ENCODE measurements at regions not wholly inside any gene's neighbourhood (a gene's known extent, or its start where the extent isn't known, plus 50 kb on each side); places are given as distances from the start of the nearest gene placed in this dataset.
"Not testable (repeated sequence)": the region's sequence is repeated elsewhere in the genome, so short reads cannot be mapped to it uniquely, and the experiment has no call there.

- DNase-seq (ENCODE audit: low read depth, low spot score) = no peak
These were observed 455.5 kb downstream of the PLPP3 start for GRCh38 chr1:56123826-56124225.

- DNase-seq (ENCODE audit: low read depth, low spot score) = no peak
These were observed 455.9 kb downstream of the PLPP3 start for GRCh38 chr1:56123421-56123820.

GRCh38 chr1:56120021-56120420, 459.3 kb downstream of the PLPP3 start:
- DNase-seq (ENCODE audit: low read depth, low spot score) = no peak

GRCh38 chr1:56118676-56119075, 460.7 kb downstream of the PLPP3 start:
- not testable (repeated sequence) for DNase-seq (ENCODE audit: low read depth, low spot score)

- DNase-seq (ENCODE audit: low read depth, low spot score) = no peak
These were observed 463.7 kb downstream of the PLPP3 start for GRCh38 chr1:56115701-56116100.

- DNase-seq (ENCODE audit: low read depth, low spot score) = no peak
These were observed 465.7 kb downstream of the PLPP3 start for GRCh38 chr1:56113679-56114078.

GRCh38 chr1:56107275-56107638, 472.1 kb downstream of the PLPP3 start:
- DNase-seq (ENCODE audit: low read depth, low spot score) = no peak

- DNase-seq (ENCODE audit: low read depth, low spot score) = no peak
These were observed 472.7 kb downstream of the PLPP3 start for GRCh38 chr1:56106531-56107274.

- no peak for DNase-seq (ENCODE audit: low read depth, low spot score)
These were observed 474.0 kb downstream of the PLPP3 start for GRCh38 chr1:56105397-56105796.

- DNase-seq (ENCODE audit: low read depth, low spot score) = no peak
These were observed 479.5 kb downstream of the PLPP3 start for GRCh38 chr1:56099766-56100265.

GRCh38 chr1:56098946-56099345, 480.4 kb downstream of the PLPP3 start:
- no peak for DNase-seq (ENCODE audit: low read depth, low spot score)

- DNase-seq (ENCODE audit: low read depth, low spot score) = no peak
These were observed 481.6 kb downstream of the PLPP3 start for GRCh38 chr1:56097713-56098112.

GRCh38 chr1:56095696-56096665, 483.4 kb downstream of the PLPP3 start:
- DNase-seq (ENCODE audit: low read depth, low spot score) = no peak

- DNase-seq (ENCODE audit: low read depth, low spot score) = no peak
These were observed 485.2 kb downstream of the PLPP3 start for GRCh38 chr1:56094168-56094567.

- no peak for DNase-seq (ENCODE audit: low read depth, low spot score)
These were observed 486.4 kb downstream of the PLPP3 start for GRCh38 chr1:56092684-56093570.

- DNase-seq (ENCODE audit: low read depth, low spot score) = not testable (repeated sequence)
These were observed 489.5 kb downstream of the PLPP3 start for GRCh38 chr1:56089826-56090225.

GRCh38 chr1:56084246-56084645, 495.1 kb downstream of the PLPP3 start:
- no peak for DNase-seq (ENCODE audit: low read depth, low spot score)

- DNase-seq (ENCODE audit: low read depth, low spot score) = no peak
These were observed 497.6 kb downstream of the PLPP3 start for GRCh38 chr1:56081736-56082135.

- no peak for DNase-seq (ENCODE audit: low read depth, low spot score)
These were observed 498.2 kb downstream of the PLPP3 start for GRCh38 chr1:56081173-56081572.

- DNase-seq (ENCODE audit: low read depth, low spot score) = no peak
These were observed 499.2 kb downstream of the PLPP3 start for GRCh38 chr1:56080123-56080522.

GRCh38 chr1:56079391-56079790, 500.0 kb downstream of the PLPP3 start:
- DNase-seq (ENCODE audit: low read depth, low spot score) = no peak

GRCh38 chr1:56077206-56077605, 502.2 kb downstream of the PLPP3 start:
- no peak for DNase-seq (ENCODE audit: low read depth, low spot score)

Data from activated CD4-positive, CD25-positive, alpha-beta regulatory T cell treated with anti-CD3 and anti-CD28 coated beads, Interleukin-2, amount 50 U/mL, for 16 hours (primary cell).